Stimulated activated naive CD8-positive, alpha-beta T cell treated with anti-CD3 and anti-CD28 coated beads, Interleukin-15, Interleukin-2, amounts not matched to agents 100 ng/mL and 50 ng/mL, for 24 hours (primary cell): ENCODE measurements at regions not wholly inside any gene's neighbourhood (a gene's known extent, or its start where the extent isn't known, plus 50 kb on each side); places are given as distances from the start of the nearest gene placed in this dataset.

ENCODE experiments used
- H3K27ac Mint-ChIP-seq: one replicate; pipeline ENCODE4 v1.8.0; 2021; ENCODE audit warnings: mild to moderate bottlenecking, mixed read lengths
- H3K27me3 Mint-ChIP-seq: one replicate; pipeline ENCODE4 v1.8.0; 2021; ENCODE audit warnings: mixed read lengths
- H3K36me3 Mint-ChIP-seq: one replicate; pipeline ENCODE4 v1.8.0; 2021; ENCODE audit warnings: low read depth, mixed read lengths
- H3K4me1 Mint-ChIP-seq: one replicate; pipeline ENCODE4 v1.8.0; 2021; ENCODE audit warnings: low read depth, mixed read lengths
- H3K4me3 Mint-ChIP-seq: one replicate; pipeline ENCODE4 v1.8.0; 2021; ENCODE audit warnings: mild to moderate bottlenecking, mixed read lengths
- H3K9me3 Mint-ChIP-seq: one replicate; pipeline ENCODE4 v1.8.0; 2021; ENCODE audit warnings: mixed read lengths

GRCh38 chr7:18081617-18082016, 54.0 kb upstream of the PRPS1L1 start:
- peaks cover 13% of the 10 kb centered on the region for H3K9me3 Mint-ChIP-seq
- no peak overlapping the region for H3K4me3 Mint-ChIP-seq

GRCh38 chr7:18082169-18082568, 54.5 kb upstream of the PRPS1L1 start:
- H3K9me3 Mint-ChIP-seq: peaks cover 13% of the 10 kb centered on the region
- H3K27ac Mint-ChIP-seq: no peak overlapping the region
- peaks cover 8% of the 10 kb centered on the region for H3K4me1 Mint-ChIP-seq
- H3K4me3 Mint-ChIP-seq: no peak overlapping the region
- peaks cover 8% of the 10 kb centered on the region for H3K36me3 Mint-ChIP-seq
- H3K27me3 Mint-ChIP-seq: peaks cover 36% of the 10 kb centered on the region

More at GRCh38 chr7:18081617-18082016, 54.0 kb upstream of the PRPS1L1 start:
- peaks cover 39% of the 10 kb centered on the region for H3K27me3 Mint-ChIP-seq
- no peak overlapping the region for H3K27ac Mint-ChIP-seq
- H3K4me1 Mint-ChIP-seq: peaks cover 8% of the 10 kb centered on the region
- peaks cover 8% of the 10 kb centered on the region for H3K36me3 Mint-ChIP-seq

GRCh38 chr7:18086165-18087025, 58.7 kb upstream of the PRPS1L1 start:
- Mint-ChIP-seq H3K36me3 (peaks cover 4% of the 10 kb centered on the region), H3K27ac (no peak overlapping the region), H3K27me3 (peaks cover 49% of the 10 kb centered on the region), H3K4me1 (peaks cover 8% of the 10 kb centered on the region), H3K4me3 (peak overlapping the region; percentile 71), H3K9me3 (peaks cover 7% of the 10 kb centered on the region)

- peaks cover 8% of the 10 kb centered on the region for H3K4me1 Mint-ChIP-seq
- no peaks in the 10 kb centered on the region for H3K36me3 Mint-ChIP-seq
- peaks cover 45% of the 10 kb centered on the region for H3K27me3 Mint-ChIP-seq
- peaks cover 4% of the 10 kb centered on the region for H3K9me3 Mint-ChIP-seq
- H3K4me3 Mint-ChIP-seq: peak overlapping the region; percentile 64
- H3K27ac Mint-ChIP-seq: no peak overlapping the region
These were observed 59.5 kb upstream of the PRPS1L1 start for GRCh38 chr7:18087026-18087686.

GRCh38 chr7:18087687-18088078, 60.0 kb upstream of the PRPS1L1 start:
- Mint-ChIP-seq H3K4me3 (no peak overlapping the region), H3K36me3 (no peaks in the 10 kb centered on the region), H3K27ac (no peak overlapping the region), H3K27me3 (peaks cover 45% of the 10 kb centered on the region), H3K9me3 (peaks cover 3% of the 10 kb centered on the region), H3K4me1 (peaks cover 8% of the 10 kb centered on the region)

- Mint-ChIP-seq H3K36me3 (no peaks in the 10 kb centered on the region), H3K4me1 (no peaks in the 10 kb centered on the region), H3K4me3 (no peak overlapping the region), H3K27ac (no peak overlapping the region), H3K9me3 (peaks cover 5% of the 10 kb centered on the region), H3K27me3 (peaks cover 1% of the 10 kb centered on the region)
These were observed 68.4 kb upstream of the PRPS1L1 start for GRCh38 chr7:18096087-18096486.

- Mint-ChIP-seq H3K4me3 (no peak overlapping the region), H3K4me1 (no peaks in the 10 kb centered on the region), H3K36me3 (no peaks in the 10 kb centered on the region), H3K27me3 (no peaks in the 10 kb centered on the region), H3K9me3 (peaks cover 7% of the 10 kb centered on the region), H3K27ac (no peak overlapping the region)
These were observed 74.9 kb upstream of the PRPS1L1 start for GRCh38 chr7:18102576-18102975.

- H3K4me3 Mint-ChIP-seq: no peak overlapping the region
- H3K27me3 Mint-ChIP-seq: peaks cover 3% of the 10 kb centered on the region
- no peaks in the 10 kb centered on the region for H3K36me3 Mint-ChIP-seq
- H3K27ac Mint-ChIP-seq: no peak overlapping the region
- peaks cover 7% of the 10 kb centered on the region for H3K9me3 Mint-ChIP-seq
- H3K4me1 Mint-ChIP-seq: no peaks in the 10 kb centered on the region
These were observed 76.0 kb upstream of the PRPS1L1 start for GRCh38 chr7:18103436-18104218.

- no peaks in the 10 kb centered on the region for H3K4me1 Mint-ChIP-seq
- no peaks in the 10 kb centered on the region for H3K9me3 Mint-ChIP-seq
- peaks cover 7% of the 10 kb centered on the region for H3K27me3 Mint-ChIP-seq
- no peak overlapping the region for H3K27ac Mint-ChIP-seq
- no peaks in the 10 kb centered on the region for H3K36me3 Mint-ChIP-seq
- no peak overlapping the region for H3K4me3 Mint-ChIP-seq
These were observed 82.1 kb upstream of the PRPS1L1 start for GRCh38 chr7:18109762-18110161.

- no peaks in the 10 kb centered on the region for H3K4me1 Mint-ChIP-seq
- peaks cover 4% of the 10 kb centered on the region for H3K27me3 Mint-ChIP-seq
- H3K4me3 Mint-ChIP-seq: no peak overlapping the region
- H3K36me3 Mint-ChIP-seq: no peaks in the 10 kb centered on the region
- no peaks in the 10 kb centered on the region for H3K9me3 Mint-ChIP-seq
- H3K27ac Mint-ChIP-seq: no peak overlapping the region
These were observed 89.0 kb upstream of the PRPS1L1 start for GRCh38 chr7:18116661-18117060.

- H3K36me3 Mint-ChIP-seq: no peaks in the 10 kb centered on the region
- no peak overlapping the region for H3K4me3 Mint-ChIP-seq
- H3K27me3 Mint-ChIP-seq: peaks cover 4% of the 10 kb centered on the region
- H3K27ac Mint-ChIP-seq: no peak overlapping the region
- H3K9me3 Mint-ChIP-seq: no peaks in the 10 kb centered on the region
- H3K4me1 Mint-ChIP-seq: no peaks in the 10 kb centered on the region
These were observed 89.8 kb upstream of the PRPS1L1 start for GRCh38 chr7:18117482-18117881.

- H3K27ac Mint-ChIP-seq: no peak overlapping the region
- H3K36me3 Mint-ChIP-seq: no peaks in the 10 kb centered on the region
- H3K9me3 Mint-ChIP-seq: no peaks in the 10 kb centered on the region
- H3K27me3 Mint-ChIP-seq: no peaks in the 10 kb centered on the region
- no peaks in the 10 kb centered on the region for H3K4me1 Mint-ChIP-seq
- H3K4me3 Mint-ChIP-seq: no peak overlapping the region
These were observed 92.3 kb upstream of the PRPS1L1 start for GRCh38 chr7:18119985-18120384.

- no peaks in the 10 kb centered on the region for H3K9me3 Mint-ChIP-seq
- no peaks in the 10 kb centered on the region for H3K27me3 Mint-ChIP-seq
- H3K4me3 Mint-ChIP-seq: no peak overlapping the region
- H3K36me3 Mint-ChIP-seq: no peaks in the 10 kb centered on the region
- H3K27ac Mint-ChIP-seq: no peak overlapping the region
- H3K4me1 Mint-ChIP-seq: no peaks in the 10 kb centered on the region
These were observed 96.0 kb upstream of the PRPS1L1 start for GRCh38 chr7:18123508-18124239.

GRCh38 chr7:18125476-18125875, 97.8 kb upstream of the PRPS1L1 start:
- no peaks in the 10 kb centered on the region for H3K9me3 Mint-ChIP-seq
- no peaks in the 10 kb centered on the region for H3K27me3 Mint-ChIP-seq
- no peaks in the 10 kb centered on the region for H3K4me1 Mint-ChIP-seq
- H3K27ac Mint-ChIP-seq: no peak overlapping the region
- H3K4me3 Mint-ChIP-seq: no peak overlapping the region
- H3K36me3 Mint-ChIP-seq: no peaks in the 10 kb centered on the region
